ENCODE measurements at regions not wholly inside any gene's neighbourhood (a gene's known extent, or its start where the extent isn't known, plus 50 kb on each side); places are given as distances from the start of the nearest gene placed in this dataset.

- no peak for TF ChIP-seq CTCF (conservative IDR thresholded peaks at IDR 0.05; ENCODE audit: low read depth, low read length)
- no peak overlapping the region for H3K4me3 ChIP-seq (ENCODE audit: low read depth, low read length)
- no peak for DNase-seq (ENCODE audit: low read depth)
These were observed 96.9 kb upstream of the STEAP1B start for GRCh38 chr7:22596763-22597400.

- TF ChIP-seq CTCF (conservative IDR thresholded peaks at IDR 0.05; ENCODE audit: low read depth, low read length) = no peak
- no peak for DNase-seq (ENCODE audit: low read depth)
- H3K4me3 ChIP-seq (ENCODE audit: low read depth, low read length) = no peak overlapping the region
These were observed 94.0 kb upstream of the STEAP1B start for GRCh38 chr7:22594020-22594419.

GRCh38 chr7:22591271-22591670 lies 91.3 kb upstream of the STEAP1B start:
- TF ChIP-seq CTCF (conservative IDR thresholded peaks at IDR 0.05; ENCODE audit: low read depth, low read length) = no peak
- H3K4me3 ChIP-seq (ENCODE audit: low read depth, low read length) = no peak overlapping the region
- DNase-seq (ENCODE audit: low read depth) = no peak

- H3K4me3 ChIP-seq (ENCODE audit: low read depth, low read length) = no peak overlapping the region
- DNase-seq (ENCODE audit: low read depth) = no peak
- no peak for TF ChIP-seq CTCF (conservative IDR thresholded peaks at IDR 0.05; ENCODE audit: low read depth, low read length)
These were observed 89.7 kb upstream of the STEAP1B start for GRCh38 chr7:22589641-22590201.

- no peak for DNase-seq (ENCODE audit: low read depth)
- H3K4me3 ChIP-seq (ENCODE audit: low read depth, low read length) = no peak overlapping the region
- TF ChIP-seq CTCF (conservative IDR thresholded peaks at IDR 0.05; ENCODE audit: low read depth, low read length) = no peak
These were observed 88.4 kb upstream of the STEAP1B start for GRCh38 chr7:22588351-22588750.

GRCh38 chr7:22587322-22587721 lies 87.3 kb upstream of the STEAP1B start:
- H3K4me3 ChIP-seq (ENCODE audit: low read depth, low read length) = no peak overlapping the region
- no peak for TF ChIP-seq CTCF (conservative IDR thresholded peaks at IDR 0.05; ENCODE audit: low read depth, low read length)
- DNase-seq (ENCODE audit: low read depth) = no peak

- DNase-seq (ENCODE audit: low read depth) = no peak
- no peak overlapping the region for H3K4me3 ChIP-seq (ENCODE audit: low read depth, low read length)
- peak; percentile 65 for TF ChIP-seq CTCF (conservative IDR thresholded peaks at IDR 0.05; ENCODE audit: low read depth, low read length)
These were observed 86.8 kb upstream of the STEAP1B start for GRCh38 chr7:22586786-22587140.

Measured in epithelial cell of proximal tubule (primary cell).